Gastroesophageal sphincter (tissue), 4 donors: ENCODE measurements at regions not wholly inside any gene's neighbourhood (a gene's known extent, or its start where the extent isn't known, plus 50 kb on each side); places are given as distances from the start of the nearest gene placed in this dataset.

Experiments used
- ATAC-seq: fragments of 150-250 bp; one replicate; pipeline ENCODE4 v1.9.1; 2016; ENCODE audit warnings: mild to moderate bottlenecking, moderate library complexity
- H3K27ac ChIP-seq, 4 donors: fragments of 200-600 bp; sonication (generic) in 3 of 4; 1 replicate in 3 of 4; 2 replicates in 1 of 4; pipeline ENCODE4 v1.5.1; 2016 to 2019
- H3K27me3 ChIP-seq: fragments of 200-600 bp; sonication (generic); one replicate; pipeline ENCODE4 v1.5.1; 2019
- H3K36me3 ChIP-seq, 2 donors: fragments of 200-600 bp; sonication (generic); one replicate each; pipeline ENCODE4 v1.5.1; 2019; ENCODE audit warnings: control low read depth in 1 of 2
- H3K4me1 ChIP-seq, 3 donors: fragments of 200-600 bp; sonication (generic); 1 replicate in 2 of 3; 2 replicates in 1 of 3; pipeline ENCODE4 v1.5.1; 2016 to 2019; ENCODE audit warnings: control low read depth in 2 of 3
- H3K4me3 ChIP-seq, 2 donors: fragments of 200-600 bp; sonication (generic); one replicate each; pipeline ENCODE4 v1.5.1; 2019; ENCODE audit warnings: mild to moderate bottlenecking in 1 of 2, moderate library complexity in 1 of 2
- H3K9me3 ChIP-seq, 3 donors: fragments of 200-600 bp; sonication (generic); one replicate each; pipeline ENCODE4 v1.5.1; 2017 to 2019; ENCODE audit warnings: control low read depth in 2 of 3
- CTCF ChIP-seq, 4 experiments: fragments of 200-600 bp in 2 of 4; fragments of 450-650 bp in 2 of 4; sonication (generic) in 1 of 4; IDR thresholded peaks; one replicate each; pipeline ENCODE4 v1.5.1; 2017 to 2019; ENCODE audit warnings: antibody characterized with exemption in 4 of 4, mild to moderate bottlenecking in 2 of 4, moderate library complexity in 2 of 4
- EP300 ChIP-seq: sonication (generic); formaldehyde crosslinking; IDR thresholded peaks from one replicate; pipeline ENCODE4 v1.6.1; 2017; ENCODE audit warnings: antibody characterized with exemption, mild to moderate bottlenecking
- POLR2A ChIP-seq, 2 donors: fragments of 450-650 bp; IDR thresholded peaks; one replicate each; pipeline ENCODE4 v1.6.1; 2017; ENCODE audit warnings: antibody characterized with exemption in 2 of 2, mild to moderate bottlenecking in 2 of 2, moderate library complexity in 1 of 2
- POLR2AphosphoS5 ChIP-seq: sonication (generic); formaldehyde crosslinking; IDR thresholded peaks from one replicate; pipeline ENCODE4 v1.6.1; 2017; ENCODE audit warnings: antibody characterized with exemption
- WGBS, 2 donors: methylation state at CpG; one replicate each; pipeline ENCODE4 v1.1.5; 2018; ENCODE audit warnings: low coverage in 1 of 2; 5-methylcytosine and 5-hydroxymethylcytosine counted together

DNA sequence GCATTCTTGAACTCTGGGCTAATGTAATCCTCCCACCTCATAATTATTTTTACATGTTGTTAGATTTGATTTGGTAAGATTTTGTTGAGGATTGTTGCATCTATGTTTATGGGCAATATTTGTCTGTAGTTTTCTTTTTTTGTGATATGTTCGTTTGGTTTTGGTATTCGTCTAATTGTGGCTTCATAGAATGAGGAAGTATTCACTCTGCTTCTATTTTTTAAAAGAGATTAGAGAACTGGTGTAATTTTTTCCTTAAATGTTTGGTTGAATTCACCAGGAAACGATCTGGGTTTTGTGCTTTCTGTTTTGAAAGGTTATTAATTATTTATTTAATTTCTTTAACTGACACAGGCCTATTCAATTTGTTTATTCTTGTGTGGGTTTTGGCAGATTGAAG is 161.2 kb upstream of the NUDT6 start:
- TF ChIP-seq POLR2A (IDR thresholded peaks at IDR 0.05), result no peak
- TF ChIP-seq CTCF (IDR thresholded peaks at IDR 0.05), result no peak
- no peak for TF ChIP-seq POLR2AphosphoS5
- TF ChIP-seq EP300, result no peak

DNA sequence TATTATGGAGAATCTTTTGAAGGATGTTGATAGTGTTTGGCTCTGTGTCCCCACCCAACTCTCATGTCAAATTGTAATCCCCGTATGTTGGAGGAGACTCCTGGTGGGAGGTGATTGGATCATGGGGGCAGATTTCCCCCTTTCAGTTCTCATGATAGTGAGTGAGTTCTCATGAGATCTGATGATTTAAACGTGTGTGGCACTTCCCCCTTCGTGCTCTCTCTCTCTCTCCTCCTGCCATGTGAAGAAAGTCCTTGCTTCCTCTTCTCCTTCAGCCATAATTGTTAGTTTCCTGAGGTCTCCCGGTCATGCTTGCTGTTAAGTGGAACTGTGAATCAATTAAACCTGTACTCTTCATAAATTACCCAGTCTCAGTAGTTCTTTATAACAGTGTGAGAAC is 166.1 kb upstream of the NUDT6 start:
- Histone ChIP-seq H3K36me3 (peaks cover 0 to 18% of the 10 kb centered on the region in 2 donors), H3K4me3 (no peak overlapping the region), H3K27ac (no peak overlapping the region), H3K27me3 (no peaks in the 10 kb centered on the region), H3K9me3 (no peaks in the 10 kb centered on the region), H3K4me1 (no peaks in the 10 kb centered on the region)
- no peak for TF ChIP-seq POLR2A (IDR thresholded peaks at IDR 0.05)
- TF ChIP-seq EP300, result no peak
- TF ChIP-seq POLR2AphosphoS5, result no peak
- no peak for TF ChIP-seq CTCF (IDR thresholded peaks at IDR 0.05)
- WGBS, 2 donors, result 61 to 83% methylated on average over 4 of the region's 4 CpGs
- ATAC-seq, result no peak

More for the DNA sequence above, 161.2 kb upstream of the NUDT6 start:
- H3K36me3 ChIP-seq, result no peaks in the 10 kb centered on the region
- no peaks in the 10 kb centered on the region for H3K4me1 ChIP-seq
- no peaks in the 10 kb centered on the region for H3K27me3 ChIP-seq
- H3K27ac ChIP-seq, result no peak overlapping the region
- 74 to 78% methylated on average over 3 of the region's 3 CpGs for WGBS, 2 donors
- no peak overlapping the region for H3K4me3 ChIP-seq
- ATAC-seq, result no peak
- H3K9me3 ChIP-seq, result no peaks in the 10 kb centered on the region

GRCh38 chr4:123090886-123091285 is 168.5 kb upstream of the NUDT6 start:
- WGBS, 2 donors, result 53% methylated on average over 2 of the region's 2 CpGs; no CpG with 5 or more reads in 1 of the 2 donors
- Histone ChIP-seq H3K27me3 (no peaks in the 10 kb centered on the region), H3K27ac (no peak overlapping the region), H3K4me3 (no peak overlapping the region), H3K4me1 (no peaks in the 10 kb centered on the region), H3K36me3 (peaks cover 0 to 18% of the 10 kb centered on the region in 2 donors), H3K9me3 (no peaks in the 10 kb centered on the region)
- TF ChIP-seq POLR2AphosphoS5 (no peak), EP300 (no peak), CTCF (IDR thresholded peaks at IDR 0.05) (no peak), POLR2A (IDR thresholded peaks at IDR 0.05) (no peak)
- no peak for ATAC-seq

GRCh38 chr4:123092586-123092985 is 170.2 kb upstream of the NUDT6 start:
- no peak for TF ChIP-seq POLR2AphosphoS5
- TF ChIP-seq CTCF (IDR thresholded peaks at IDR 0.05), result no peak
- TF ChIP-seq EP300, result no peak
- TF ChIP-seq POLR2A (IDR thresholded peaks at IDR 0.05), result no peak
- no peaks in the 10 kb centered on the region for H3K9me3 ChIP-seq
- WGBS, 2 donors, result 100% methylated on average over 1 of the region's 1 CpG; no CpG with 5 or more reads in 1 of the 2 donors
- peaks cover 0 to 18% of the 10 kb centered on the region in 2 donors for H3K36me3 ChIP-seq
- H3K27me3 ChIP-seq, result no peaks in the 10 kb centered on the region
- no peak overlapping the region for H3K4me3 ChIP-seq
- H3K27ac ChIP-seq, result no peak overlapping the region
- no peaks in the 10 kb centered on the region for H3K4me1 ChIP-seq
- no peak for ATAC-seq

DNA sequence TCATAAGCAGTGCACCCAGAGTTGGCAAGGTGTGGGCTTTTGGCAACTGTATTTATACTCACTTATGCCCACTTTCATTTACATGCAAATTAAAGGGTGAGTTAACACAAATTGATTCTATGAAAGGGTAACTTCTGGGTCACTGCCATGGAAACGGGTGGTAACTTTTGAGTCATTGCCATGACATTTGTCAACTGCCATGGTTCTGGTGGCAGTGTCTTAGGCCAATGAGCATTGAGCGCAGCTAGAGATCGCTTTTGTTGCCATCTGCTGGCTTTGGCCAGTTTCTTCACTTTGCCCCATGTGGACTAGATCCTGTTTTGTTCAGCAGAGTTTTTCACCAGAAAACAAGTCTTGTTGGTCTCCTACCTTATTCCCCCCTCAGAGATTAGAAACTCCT is 170.8 kb upstream of the NUDT6 start:
- Histone ChIP-seq H3K27ac (no peak overlapping the region), H3K9me3 (no peaks in the 10 kb centered on the region), H3K36me3 (peaks cover 0 to 18% of the 10 kb centered on the region in 2 donors), H3K4me1 (no peaks in the 10 kb centered on the region), H3K4me3 (no peak overlapping the region), H3K27me3 (no peaks in the 10 kb centered on the region)
- no peak for ATAC-seq
- TF ChIP-seq EP300, result no peak
- 92 to 100% methylated on average over 2 to 3 of the region's 3 CpGs for WGBS, 2 donors
